ENCODE measurements at regions not wholly inside any gene's neighbourhood (a gene's known extent, or its start where the extent isn't known, plus 50 kb on each side); places are given as distances from the start of the nearest gene placed in this dataset.

DNA sequence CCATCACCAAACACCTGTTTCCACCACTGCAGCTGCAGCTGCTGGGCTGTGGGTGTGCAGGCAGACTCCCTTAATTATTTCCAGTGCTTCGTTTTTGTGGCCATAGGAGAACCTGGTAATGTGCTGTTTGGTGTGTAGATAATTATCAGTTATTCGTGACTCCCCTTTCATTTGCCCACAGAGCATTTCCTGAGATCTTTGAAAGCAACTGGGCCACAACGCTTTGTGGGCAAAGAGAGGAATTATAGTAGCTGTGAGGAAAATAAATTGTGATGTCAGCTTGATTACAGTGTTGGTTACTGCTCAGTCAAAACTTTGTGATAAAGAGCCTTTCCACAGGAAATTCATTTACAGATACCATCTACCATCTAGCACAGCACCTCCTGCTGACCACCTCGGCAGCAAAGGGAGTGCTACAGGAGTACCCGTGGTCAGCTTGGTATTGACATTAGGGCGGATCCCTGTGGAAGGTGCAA is 193.3 kb upstream of the SLCO3A1 start:
- H3K4me3 ChIP-seq (ENCODE audit: low read length): no peak overlapping the region
- ATAC-seq (no peak), DNase-seq (no peak)
- no TSS peak for BruUV-seq (replicated peaks)
- intact Hi-C loops (cut with micrococcal nuclease): no loop called here
- no peaks in the 10 kb centered on the region for H3K9me2 ChIP-seq (replicated peaks; ENCODE audit: low read length)
- no peaks in the 10 kb centered on the region for H3K79me2 ChIP-seq (ENCODE audit: low read length)
- ChIA-PET CTCF (no interaction called here), POLR2A (ENCODE audit: unreplicated experiment) (no interaction called here)
- H3K27ac ChIP-seq (ENCODE audit: low read length): no peak overlapping the region
- H3K4me2 ChIP-seq (ENCODE audit: low read length): no peak overlapping the region
- no peaks in the 10 kb centered on the region for H4K20me1 ChIP-seq (ENCODE audit: low read length)
- no peaks in the 10 kb centered on the region for H3F3A ChIP-seq (ENCODE audit: low read length, unreplicated experiment)
- no peak overlapping the region for H2AFZ ChIP-seq (ENCODE audit: low read length)
- H3K9ac ChIP-seq (ENCODE audit: low read length): no peak overlapping the region
- H3K4me1 ChIP-seq (ENCODE audit: insufficient read depth, low read length): no peaks in the 10 kb centered on the region
- H3K27me3 ChIP-seq (ENCODE audit: low read length): peaks cover 32% of the 10 kb centered on the region
- H3K36me3 ChIP-seq (ENCODE audit: low read depth, low read length): no peaks in the 10 kb centered on the region; the same call in 1 of the 2 replicates
- no peaks in the 10 kb centered on the region for H3K9me3 ChIP-seq (ENCODE audit: low read length)
- TF ChIP-seq CTCF (conservative IDR thresholded peaks at IDR 0.05; ENCODE audit: low read depth, low read length) (no peak), EZH2phosphoT487 (IDR thresholded peaks at IDR 0.05; ENCODE audit: borderline replicate concordance, low read length) (no peak), EZH2 (IDR thresholded peaks at IDR 0.05; ENCODE audit: low read length, unreplicated experiment) (no peak)

DNA sequence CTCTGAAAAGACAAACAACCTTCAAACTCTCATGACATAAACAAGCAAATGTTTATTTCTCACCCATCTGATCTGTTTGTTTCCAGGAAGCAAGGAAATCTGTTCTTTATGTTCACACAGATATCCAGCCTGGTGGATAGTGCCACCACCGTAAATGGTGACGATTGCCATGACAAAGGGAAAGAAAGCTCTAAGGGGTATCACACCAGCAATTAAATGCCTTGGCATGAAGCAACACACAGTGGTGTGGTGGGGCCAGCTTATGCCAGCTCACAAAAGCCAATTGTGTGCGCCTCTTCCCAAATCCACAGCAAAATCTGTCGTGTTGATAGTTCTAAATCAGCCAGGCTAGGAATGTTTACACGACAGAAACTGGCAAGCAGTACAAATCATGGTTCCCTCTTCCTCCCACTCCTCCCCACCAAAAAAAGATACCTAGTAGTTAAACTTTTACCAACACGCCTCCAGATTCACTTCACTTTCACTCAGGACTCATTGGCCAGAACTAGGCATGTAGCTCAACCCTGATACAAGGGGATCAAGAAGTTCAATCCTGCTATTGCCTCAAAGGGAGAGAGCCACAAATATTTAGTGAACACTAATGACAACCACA is 189.2 kb upstream of the SLCO3A1 start:
- no TSS peak for BruUV-seq (replicated peaks)

More for the DNA sequence above, 189.2 kb upstream of the SLCO3A1 start:
- ChIA-PET POLR2A (ENCODE audit: unreplicated experiment) (no interaction called here), CTCF (no interaction called here)
- Histone ChIP-seq H2AFZ (ENCODE audit: low read length) (no peak overlapping the region), H3K9me3 (ENCODE audit: low read length) (no peaks in the 10 kb centered on the region), H3K4me3 (ENCODE audit: low read length) (no peak overlapping the region), H3K79me2 (ENCODE audit: low read length) (no peaks in the 10 kb centered on the region), H3K27ac (ENCODE audit: low read length) (no peak overlapping the region), H3K27me3 (ENCODE audit: low read length) (peaks cover 30% of the 10 kb centered on the region), H3K4me2 (ENCODE audit: low read length) (no peak overlapping the region), H4K20me1 (ENCODE audit: low read length) (no peaks in the 10 kb centered on the region), H3K4me1 (ENCODE audit: insufficient read depth, low read length) (no peaks in the 10 kb centered on the region), H3F3A (ENCODE audit: low read length, unreplicated experiment) (no peaks in the 10 kb centered on the region), H3K36me3 (ENCODE audit: low read depth, low read length) (no peaks in the 10 kb centered on the region; the same call in 1 of the 2 replicates), H3K9ac (ENCODE audit: low read length) (no peak overlapping the region), H3K9me2 (replicated peaks; ENCODE audit: low read length) (no peaks in the 10 kb centered on the region)
- ATAC-seq (no peak), DNase-seq (no peak)
- TF ChIP-seq EZH2phosphoT487 (IDR thresholded peaks at IDR 0.05; ENCODE audit: borderline replicate concordance, low read length): no peak
- TF ChIP-seq CTCF (conservative IDR thresholded peaks at IDR 0.05; ENCODE audit: low read depth, low read length): no peak
- no peak for TF ChIP-seq EZH2 (IDR thresholded peaks at IDR 0.05; ENCODE audit: low read length, unreplicated experiment)
- intact Hi-C loops (cut with micrococcal nuclease): no loop called here
